ENCODE measurements at regions not wholly inside any gene's neighbourhood (a gene's known extent, or its start where the extent isn't known, plus 50 kb on each side); places are given as distances from the start of the nearest gene placed in this dataset.

- TF ChIP-seq CTCF (IDR thresholded peaks at IDR 0.05) (no peak), EP300 (IDR thresholded peaks at IDR 0.05) (no peak), POLR2AphosphoS5 (IDR thresholded peaks at IDR 0.05) (no peak)
These were observed 199.1 kb upstream of the NRP1 start for GRCh38 chr10:33533612-33534011.

Data from sigmoid colon (tissue), 4 donors.